ENCODE measurements at regions not wholly inside any gene's neighbourhood (a gene's known extent, or its start where the extent isn't known, plus 50 kb on each side); places are given as distances from the start of the nearest gene placed in this dataset.
"Not testable (repeated sequence)": the region's sequence is repeated elsewhere in the genome, so short reads cannot be mapped to it uniquely, and the experiment has no call there.

DNA sequence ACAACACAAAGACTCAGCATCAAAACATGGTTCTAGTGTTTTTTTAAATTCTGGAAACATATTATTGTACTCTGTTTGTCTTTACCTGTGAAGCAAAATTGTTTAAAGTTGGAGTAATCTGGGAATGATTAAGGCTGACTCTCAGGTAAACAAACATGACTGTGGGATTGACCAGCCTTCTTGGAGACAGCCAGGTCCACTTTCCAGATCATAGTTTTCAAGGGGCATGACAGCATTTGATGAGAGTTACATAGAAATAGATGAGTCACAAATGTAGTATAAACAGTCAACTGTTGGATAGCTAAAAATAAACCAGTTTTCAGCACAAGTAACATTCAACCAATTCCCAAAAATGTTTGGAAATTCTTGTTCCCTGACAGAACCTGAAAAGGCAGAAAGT is 1680.9 kb downstream of the OLFM4 start:
- DNase-seq (ENCODE audit: low read depth): no peak

DNA sequence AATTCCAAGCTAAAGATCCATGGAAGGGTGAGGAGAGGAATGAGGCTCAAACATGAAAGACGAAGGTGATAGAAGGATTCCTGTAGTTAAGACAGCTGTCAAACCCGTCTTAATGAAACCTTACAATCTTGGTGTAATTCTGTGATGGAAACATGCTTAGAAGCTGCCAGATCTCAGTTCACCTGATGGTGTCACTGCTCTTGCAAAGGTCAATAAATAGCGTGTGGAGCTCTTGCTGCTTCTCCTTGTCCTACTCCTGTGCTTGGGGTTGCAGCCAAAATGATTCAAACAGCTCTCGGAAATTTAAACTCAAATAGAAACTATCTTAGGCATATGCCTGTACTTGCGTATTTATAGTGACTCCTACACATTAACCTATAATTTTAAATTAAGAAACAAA is 1705.0 kb downstream of the OLFM4 start:
- no peak for DNase-seq (ENCODE audit: low read depth)

DNA sequence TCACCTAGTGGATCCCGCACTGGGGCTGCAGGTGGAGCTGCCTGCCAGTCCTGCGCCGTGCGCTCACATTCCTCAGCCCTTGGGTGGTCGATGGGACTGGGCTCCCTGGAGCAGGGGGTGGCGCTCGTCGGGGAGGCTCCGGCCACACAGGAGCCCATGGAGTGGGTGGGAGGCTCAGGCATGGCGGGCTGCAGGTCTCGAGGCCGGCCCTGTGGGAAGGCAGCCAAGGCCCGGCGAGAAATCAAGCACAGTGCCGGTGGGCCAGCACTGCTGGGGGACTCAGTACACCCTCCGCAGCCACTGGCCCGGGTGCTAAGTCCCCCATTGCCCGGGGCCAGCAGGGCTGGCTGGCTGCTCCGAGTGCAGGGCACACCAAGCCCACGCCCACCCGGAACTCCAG is 1708.6 kb downstream of the OLFM4 start:
- not testable (repeated sequence) for DNase-seq (ENCODE audit: low read depth)

DNA sequence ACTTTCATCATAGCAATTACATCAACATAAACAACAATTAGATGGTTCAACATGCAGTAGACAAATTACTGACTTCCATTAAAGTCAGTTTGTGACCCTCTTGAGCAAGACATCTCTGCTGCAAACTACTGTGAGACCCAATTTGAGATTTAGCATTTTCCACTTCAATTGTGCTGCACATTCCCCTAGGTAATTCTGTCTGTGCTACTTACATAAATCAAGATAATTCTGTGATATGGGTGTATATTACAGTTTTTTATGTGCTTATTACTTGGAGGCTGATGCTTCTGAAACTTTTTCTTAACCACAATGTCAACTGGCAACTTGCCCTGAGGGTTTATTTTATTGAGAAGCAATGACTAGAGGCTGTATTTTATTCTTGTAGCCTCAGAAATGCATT is 1714.4 kb downstream of the OLFM4 start:
- no peak for DNase-seq (ENCODE audit: low read depth)

DNA sequence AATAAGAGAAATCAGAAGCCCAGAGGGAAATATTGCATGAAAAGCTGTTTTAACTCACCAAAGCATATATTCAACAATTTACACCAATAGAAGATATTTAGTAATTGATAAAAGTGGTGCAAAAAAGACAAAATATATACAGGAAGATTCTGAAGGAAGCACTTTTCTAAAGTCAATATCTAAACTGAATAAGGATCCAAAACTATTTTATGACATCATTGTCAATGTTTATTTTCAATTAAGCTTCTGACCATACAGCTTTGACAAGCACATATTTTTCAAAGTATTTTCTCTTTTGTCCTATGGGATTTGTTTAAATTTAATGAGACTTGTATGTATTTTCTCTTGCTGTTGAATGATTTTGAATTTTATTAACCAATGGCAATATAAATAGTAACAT is 1716.1 kb downstream of the OLFM4 start:
- DNase-seq (ENCODE audit: low read depth): no peak

DNA sequence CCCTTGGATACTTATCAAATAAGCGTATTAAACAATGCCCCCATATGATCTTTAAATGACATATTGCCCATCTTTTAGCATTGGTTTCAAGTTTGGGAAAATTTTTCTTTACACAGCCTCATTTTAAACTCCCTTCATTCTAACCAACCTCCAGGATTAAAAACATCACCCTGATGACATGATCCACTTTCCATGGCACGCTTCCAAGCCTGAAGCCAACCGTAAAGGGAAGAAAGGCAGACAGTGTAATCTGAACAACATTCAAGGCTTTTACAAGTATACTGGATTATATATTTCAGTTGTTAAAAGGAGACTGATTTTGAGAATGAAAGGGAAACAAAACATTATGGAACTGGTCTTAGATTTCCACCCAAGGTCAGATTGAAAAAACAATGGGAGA is 1721.9 kb downstream of the OLFM4 start:
- no peak for DNase-seq (ENCODE audit: low read depth)

DNA sequence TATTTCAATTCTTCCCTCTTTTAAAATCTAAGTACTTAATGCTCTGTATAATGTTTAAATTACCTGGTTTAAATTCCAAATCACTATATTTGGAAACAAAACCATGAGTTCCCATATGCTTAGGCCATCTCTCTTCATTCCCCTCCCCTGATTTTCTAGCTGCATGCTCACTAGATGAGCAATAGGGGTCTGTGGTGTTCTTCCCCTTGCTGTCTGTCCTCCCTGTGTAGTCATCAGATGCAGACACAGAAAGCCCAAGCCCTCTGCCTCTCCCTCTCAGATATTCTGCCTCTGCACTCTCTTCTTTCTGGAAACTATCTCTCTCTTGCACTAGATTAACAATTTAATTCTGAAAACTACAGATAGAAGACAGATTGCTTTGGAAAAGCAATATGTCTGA is 1730.2 kb downstream of the OLFM4 start:
- DNase-seq (ENCODE audit: low read depth): no peak

DNA sequence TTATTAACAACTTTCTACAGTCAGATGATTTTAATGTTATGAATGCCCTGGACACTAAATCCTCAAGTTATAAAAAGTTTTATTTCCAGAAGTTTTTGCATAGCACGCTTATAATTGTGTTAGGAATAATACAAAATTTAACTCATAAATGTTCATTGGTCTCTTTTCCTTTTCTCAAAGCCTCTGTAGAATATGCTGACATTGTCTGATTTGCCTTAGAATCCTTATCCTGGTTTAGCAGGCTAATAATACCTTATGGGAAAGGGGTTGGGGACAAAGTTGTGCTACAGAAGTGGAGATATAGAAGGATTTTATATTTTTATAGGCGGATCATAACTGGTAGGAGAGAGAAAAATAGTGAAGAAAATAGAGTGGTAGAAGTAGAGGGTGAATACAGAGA is 1739.6 kb downstream of the OLFM4 start:
- DNase-seq (ENCODE audit: low read depth): no peak

DNA sequence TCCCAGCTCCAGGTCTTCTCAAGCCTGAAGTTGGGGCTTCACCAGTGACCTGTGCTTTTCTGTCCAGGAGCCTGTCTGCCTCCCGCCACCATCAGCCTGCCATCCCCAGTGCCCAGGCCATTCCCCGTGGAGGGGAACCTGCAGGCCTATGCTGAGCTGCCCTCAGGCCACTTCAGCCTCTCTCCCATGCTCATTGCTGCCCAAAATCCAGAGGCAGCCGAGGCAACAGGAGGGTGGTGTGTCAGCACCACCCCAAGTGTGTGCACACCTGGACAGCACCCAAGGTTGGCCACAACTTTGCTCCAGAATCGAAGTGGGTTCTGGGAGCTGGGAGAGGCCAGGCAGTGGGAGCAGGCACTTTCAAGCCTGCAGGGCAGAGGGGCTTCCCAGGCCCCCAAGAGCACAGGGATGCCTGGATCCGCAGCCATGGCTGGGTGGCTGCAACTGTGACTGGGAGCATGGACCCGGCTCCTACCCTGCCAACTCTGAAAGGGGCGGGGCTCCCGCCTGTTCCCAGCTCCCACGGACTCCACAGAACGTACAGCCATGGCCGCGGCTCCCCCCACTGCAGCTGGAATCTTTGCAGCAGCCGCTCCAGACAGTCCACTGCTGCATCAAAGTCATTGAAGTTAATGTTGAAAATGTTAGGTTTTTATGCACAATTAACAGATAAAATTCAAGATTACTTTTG is 1747.0 kb downstream of the OLFM4 start:
- DNase-seq (ENCODE audit: low read depth): no peak

DNA sequence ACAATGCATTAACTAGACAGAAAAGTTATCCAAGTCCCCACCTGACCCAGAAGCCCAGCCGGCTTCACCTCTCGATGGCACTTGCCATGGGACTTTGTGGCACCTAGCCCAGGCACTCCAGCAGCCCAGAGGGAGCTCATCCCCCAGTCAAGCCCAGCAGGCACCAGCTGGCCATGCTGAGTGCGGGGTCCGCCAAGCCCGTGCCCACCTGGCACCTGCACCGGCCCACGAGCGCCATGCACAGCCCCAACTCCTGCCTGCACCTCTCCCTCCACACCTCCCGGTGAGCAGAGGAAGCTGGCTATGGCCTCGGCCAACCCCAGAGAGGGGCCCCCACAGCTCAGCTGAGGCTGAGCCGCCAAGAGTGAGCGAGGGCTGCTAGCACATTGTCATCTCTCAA is 1759.1 kb downstream of the OLFM4 start:
- no peak for DNase-seq (ENCODE audit: low read depth)

DNA sequence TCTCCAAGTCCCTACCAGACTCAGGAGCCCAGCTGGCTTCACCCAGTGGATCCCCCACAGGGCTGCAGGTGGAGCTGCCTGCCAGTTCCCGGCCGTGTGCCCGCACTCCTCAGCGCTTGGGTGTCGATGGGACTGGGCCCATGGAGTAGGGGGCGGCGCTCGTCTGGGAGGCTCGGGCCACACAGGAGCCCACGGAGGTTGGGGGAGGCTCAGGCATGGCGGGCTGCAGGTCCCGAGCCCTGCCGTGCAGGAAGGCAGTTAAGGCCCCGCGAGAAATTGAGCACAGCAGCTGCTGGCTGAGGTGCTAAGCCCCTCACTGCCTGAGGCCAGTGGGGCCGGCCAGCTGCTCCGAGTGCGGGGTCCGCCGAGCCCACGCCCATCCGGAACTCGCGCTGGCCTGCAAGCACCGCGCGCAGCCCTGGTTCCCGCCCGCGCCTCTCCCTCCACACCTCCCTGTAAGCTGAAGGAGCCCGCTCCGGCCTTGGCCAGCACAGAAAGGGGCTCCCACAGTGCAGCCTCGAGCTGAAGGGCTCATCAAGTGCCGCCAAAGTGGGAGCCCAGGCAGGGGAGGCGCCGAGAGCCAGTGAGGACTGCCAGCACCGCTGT is 1771.1 kb downstream of the OLFM4 start:
- no peak for DNase-seq (ENCODE audit: low read depth)

DNA sequence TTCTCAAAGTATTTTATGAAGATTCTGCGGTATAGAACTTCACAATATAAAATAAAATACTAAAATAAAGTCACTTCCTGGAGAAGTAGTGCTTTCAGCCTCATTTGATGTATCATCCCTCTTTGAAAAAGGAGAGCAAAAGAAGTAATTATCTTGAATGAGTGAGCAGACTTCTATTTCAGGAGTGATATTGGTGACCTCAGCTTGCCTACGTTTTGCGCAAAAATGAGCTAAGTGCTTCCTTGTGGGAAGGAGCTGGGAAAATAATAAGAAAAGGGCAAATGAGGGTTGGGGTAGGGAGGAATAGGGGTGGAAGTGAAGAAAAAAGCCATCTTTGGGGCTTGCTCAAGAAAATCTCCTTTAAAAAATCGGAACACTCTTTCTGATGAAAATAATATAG is 1773.6 kb downstream of the OLFM4 start:
- DNase-seq (ENCODE audit: low read depth): no peak

DNA sequence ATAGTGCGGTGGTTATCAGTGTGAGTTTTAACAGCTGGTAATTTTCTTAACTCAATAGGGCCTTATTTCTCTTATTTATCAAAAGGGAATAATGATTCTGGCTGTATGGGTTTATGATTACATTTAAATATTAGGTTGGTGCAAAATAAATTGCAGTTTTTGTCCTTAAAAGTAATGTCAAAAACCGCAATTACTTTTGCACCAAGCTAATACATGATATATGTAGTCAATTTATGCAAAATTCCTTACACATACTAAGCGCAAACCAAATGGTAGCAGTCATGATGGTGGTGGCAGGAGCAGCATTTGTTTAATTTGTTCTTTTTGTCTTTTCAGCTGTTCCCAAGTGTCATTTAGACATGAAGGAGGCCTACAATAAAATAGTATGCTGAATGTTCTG is 1777.1 kb downstream of the OLFM4 start:
- DNase-seq (ENCODE audit: low read depth): no peak

DNA sequence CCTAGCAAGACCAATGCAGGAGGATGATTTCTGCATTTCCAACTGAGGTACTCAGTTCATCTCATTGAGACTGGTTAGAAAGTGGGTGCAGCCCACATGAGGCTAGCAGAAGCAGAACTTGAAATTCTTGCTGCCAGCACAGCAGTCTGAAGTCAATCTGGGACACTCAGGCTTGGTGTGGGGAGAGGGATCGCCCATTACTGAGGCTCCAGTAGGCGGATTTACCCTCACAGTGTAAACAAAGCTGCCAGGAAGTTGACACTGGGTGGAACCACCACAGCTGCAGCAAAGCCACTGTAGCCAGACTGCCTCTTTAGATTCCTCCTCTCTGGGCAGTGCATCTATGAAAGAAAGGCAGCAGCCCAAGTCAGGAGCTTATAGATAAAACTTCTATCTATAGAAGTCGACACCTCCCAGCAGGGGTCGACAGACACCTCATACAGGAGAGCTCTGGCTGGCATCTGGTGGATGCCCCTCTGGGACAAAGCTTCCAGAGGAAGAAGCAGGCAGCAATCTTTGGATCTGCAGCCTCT is 1793.4 kb downstream of the OLFM4 start:
- not testable (repeated sequence) for DNase-seq (ENCODE audit: low read depth)

DNA sequence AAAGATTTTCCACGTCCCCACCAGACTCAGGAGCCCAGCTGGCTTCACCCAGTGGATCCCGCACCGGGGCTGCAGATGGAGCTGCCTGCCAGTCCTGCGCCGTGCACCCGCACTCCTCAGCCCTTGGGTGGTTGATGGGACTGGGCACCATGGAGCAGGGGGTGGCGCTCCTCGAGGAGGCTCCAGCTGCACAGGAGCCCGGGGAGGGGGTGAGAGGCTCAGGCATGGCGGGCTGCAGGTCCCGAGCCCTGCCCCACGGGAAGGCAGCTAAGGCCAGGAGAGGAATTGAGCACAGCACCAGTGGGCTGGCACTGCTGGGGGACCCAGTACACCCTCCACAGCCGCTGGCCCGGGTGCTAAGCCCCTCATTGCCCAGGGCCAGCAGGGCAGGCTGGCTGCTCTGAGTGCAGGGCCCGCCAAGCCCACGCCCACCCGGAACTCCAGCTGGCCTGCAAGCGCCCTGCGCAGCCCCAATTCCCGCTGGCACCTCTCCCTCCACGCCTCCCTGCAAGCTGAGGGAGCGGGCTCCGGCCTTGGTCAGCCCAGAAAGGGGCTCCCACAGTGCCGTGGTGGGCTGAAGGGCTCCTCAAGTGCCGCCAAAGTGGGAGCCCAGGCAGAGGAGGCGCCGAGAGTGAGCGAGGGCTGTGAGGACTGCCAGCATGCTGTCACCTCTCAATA is 1800.9 kb downstream of the OLFM4 start:
- DNase-seq (ENCODE audit: low read depth): not testable (repeated sequence)

DNA sequence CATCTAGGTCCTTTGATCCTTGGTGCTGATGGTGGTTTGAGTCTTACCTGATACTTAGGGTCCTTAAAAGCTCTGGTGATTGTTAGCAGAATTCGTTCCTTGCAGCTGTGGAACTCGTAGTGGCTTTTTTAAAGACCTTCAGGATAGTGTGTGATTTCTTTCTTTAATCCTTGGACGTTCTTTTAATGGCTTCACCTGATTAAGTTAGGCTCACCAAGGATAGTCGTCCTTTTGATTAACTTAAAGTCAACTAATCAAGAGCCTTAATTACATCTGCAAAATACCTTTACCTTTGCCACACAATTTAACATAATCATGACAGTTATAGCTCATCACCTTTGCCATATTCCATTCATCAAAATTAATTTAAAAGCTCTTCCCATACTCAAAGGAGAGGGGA is 1807.7 kb downstream of the OLFM4 start:
- DNase-seq (ENCODE audit: low read depth): no peak

DNA sequence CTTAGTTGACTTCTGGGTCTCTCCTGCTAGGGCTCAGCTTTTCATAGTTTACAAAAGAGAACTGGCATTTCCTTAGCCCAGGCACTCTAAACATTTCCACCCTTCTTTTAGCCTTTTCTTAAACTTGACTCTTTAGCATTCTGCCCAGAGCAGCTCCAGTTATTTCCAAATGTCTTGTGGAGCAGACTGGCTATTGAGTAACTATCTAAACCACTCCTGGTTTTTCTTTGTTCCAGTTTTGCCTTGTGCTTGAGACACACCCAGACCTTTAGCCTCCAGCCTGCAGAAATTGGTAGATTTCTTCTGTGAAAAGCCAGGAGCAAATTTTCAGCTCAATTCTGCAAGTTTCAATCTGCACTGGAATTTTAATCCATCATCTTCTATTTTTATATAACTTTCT is 1813.1 kb downstream of the OLFM4 start:
- DNase-seq (ENCODE audit: low read depth): no peak

DNA sequence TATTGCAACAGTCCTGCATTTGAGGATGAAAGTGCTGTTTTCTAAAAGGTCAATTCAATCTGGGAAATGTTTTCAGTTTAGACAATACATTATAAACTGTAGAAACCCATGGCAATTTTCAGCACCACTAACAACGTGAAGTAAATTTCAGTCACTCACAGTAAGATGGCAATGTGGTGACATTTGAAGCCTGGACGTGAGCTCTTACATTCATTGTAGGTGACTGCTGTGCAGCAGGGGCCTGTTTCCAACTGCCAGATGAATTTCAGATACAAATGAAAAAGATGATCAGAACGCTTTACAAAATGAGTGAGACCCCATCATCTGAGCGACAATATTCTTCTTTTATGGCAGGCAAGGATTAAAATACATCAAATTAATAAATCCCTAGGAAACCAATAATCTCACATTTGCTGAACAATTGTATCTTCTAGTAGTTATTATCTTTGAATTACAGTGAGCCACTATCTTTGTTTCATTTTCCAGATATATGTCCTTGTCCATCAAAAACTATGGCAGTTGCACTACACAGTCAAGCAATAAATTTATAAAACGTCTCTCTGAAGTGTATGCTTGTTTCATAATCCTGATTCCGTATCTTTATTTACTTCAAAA is 1816.8 kb downstream of the OLFM4 start:
- no peak for DNase-seq (ENCODE audit: low read depth)

DNA sequence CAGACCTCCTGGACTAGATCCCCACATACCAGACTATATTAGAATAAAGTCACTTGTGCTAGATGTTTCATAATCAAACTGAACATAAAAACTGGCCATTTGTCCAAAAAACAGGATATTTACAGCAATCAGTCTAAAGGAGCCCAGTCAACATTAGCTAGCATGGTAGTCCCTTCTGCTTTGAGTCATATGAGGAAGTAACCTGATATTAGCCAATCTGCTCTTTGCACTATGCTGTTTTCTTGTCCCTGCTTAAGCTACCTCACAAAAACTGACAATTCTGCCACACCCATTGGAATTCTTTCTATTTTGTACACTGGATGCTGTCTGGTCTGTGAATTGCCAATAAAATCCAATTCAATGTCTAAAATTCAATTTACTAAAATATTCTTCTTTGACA is 1824.2 kb downstream of the OLFM4 start:
- DNase-seq (ENCODE audit: low read depth): no peak

DNA sequence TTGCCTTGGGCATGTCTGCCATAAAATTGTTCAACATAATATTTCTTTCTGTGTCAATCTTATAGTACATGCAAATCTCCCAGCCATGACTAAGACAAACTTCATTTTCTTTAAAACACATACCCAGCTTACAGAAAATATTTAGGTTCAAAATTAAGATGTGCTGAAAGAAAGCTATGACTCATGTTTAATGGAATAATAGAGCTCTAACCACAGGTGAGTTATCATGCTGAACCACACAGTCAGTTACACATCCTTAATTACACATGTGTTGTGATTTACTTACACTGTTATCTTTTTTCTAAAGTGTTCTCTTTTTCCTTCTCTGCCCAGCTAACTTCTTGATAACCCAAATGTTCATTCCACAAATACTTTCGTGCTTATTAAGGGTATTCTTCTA is 1831.2 kb downstream of the OLFM4 start:
- no peak for DNase-seq (ENCODE audit: low read depth)

DNA sequence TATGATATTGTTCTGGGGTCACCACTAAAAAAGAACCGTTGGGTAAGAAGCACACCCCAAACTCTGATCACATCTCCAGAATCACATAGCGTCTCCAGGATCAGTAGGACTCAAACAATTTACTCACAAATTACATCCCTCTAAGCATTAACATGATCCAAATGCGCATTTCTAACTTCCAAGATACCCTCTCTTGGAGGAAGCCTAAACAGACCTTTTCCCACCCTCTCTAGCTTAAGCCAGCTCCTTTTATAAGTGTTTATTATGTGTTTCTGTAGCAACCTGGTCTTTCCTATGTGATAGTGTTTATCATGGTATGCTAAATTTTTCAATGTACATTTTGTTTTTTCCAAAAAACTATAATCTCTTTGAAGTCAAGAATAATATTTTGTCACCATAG is 1846.5 kb downstream of the OLFM4 start:
- no peak for DNase-seq (ENCODE audit: low read depth)

DNA sequence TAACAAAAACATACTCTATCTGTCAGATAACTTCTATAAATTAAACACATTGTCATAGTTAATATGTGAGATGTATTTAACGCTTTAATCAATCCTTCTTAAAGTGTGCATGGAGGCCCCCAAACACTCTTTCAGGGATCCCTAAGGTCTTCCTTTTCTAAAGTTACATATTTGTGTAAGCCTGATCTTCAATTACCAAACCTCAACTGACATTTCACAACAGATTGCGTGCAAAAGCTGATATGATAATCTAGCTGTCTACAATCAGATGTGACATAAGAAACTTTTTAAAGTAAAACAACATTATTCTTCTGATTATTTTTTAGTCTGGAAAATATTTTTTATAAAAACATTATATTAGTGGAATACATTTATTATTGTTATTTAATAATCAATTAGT is 1850.4 kb downstream of the OLFM4 start:
- no peak for DNase-seq (ENCODE audit: low read depth)

DNA sequence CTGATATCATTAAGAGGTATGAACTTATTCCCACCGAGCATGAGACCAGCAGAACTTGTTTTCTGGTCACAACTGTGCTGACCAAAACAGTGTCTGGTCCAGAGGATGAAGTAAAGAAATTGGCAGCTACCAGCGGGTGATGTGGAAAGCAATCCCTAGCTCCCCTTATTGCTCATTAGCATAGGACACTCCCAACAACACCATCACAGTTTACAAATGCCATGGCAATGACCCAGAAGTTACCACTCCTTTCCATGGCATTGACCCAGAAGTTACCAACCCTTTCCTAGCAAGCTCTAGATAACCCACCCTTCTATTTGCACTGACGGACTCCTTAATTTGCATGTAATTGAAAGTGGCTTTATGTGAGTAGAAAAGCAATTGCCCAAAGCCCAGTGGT is 1856.1 kb downstream of the OLFM4 start:
- no peak for DNase-seq (ENCODE audit: low read depth)
